NCI-H748 treated with DMSO at 0.1 percent for 48 hours (cell line): ENCODE measurements at regions not wholly inside any gene's neighbourhood (a gene's known extent, or its start where the extent isn't known, plus 50 kb on each side); places are given as distances from the start of the nearest gene placed in this dataset.
"Not testable (repeated sequence)": the region's sequence is repeated elsewhere in the genome, so short reads cannot be mapped to it uniquely, and the experiment has no call there.

Experiments used
- DNase-seq: peaks from one replicate; lab custom pipeline; 2025; lab: John Stamatoyannopoulos, UW

- no peak for DNase-seq
Observed at GRCh38 chr7:145919712-145920111, 196.9 kb upstream of the CNTNAP2 start.

- no peak for DNase-seq
Observed at GRCh38 chr7:145916776-145917175, 199.8 kb upstream of the CNTNAP2 start.

DNA sequence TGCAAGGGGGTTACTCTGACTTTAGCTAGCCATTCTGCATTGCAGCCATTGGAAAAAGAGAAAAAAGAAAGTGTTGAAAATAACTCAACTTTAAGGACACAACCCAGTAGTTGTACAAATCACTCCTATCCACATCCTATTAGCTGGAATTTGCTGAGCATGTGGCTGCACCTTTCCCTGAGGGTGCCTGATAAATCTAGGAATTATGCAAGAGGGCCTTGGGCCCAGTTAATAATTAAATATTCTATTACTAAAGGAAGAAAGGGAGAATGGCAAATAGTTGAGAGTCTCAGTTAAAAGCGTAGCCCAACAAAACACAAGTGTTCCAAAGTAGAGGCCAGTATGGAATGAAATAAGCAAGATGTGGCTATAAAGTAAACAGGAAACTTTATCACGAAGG, 200.9 kb upstream of the CNTNAP2 start:
- DNase-seq, result no peak

GRCh38 chr7:145909991-145910513, 206.5 kb upstream of the CNTNAP2 start:
- DNase-seq, result no peak

- DNase-seq, result no peak
Observed at GRCh38 chr7:145903658-145904057, 212.9 kb upstream of the CNTNAP2 start.

DNA sequence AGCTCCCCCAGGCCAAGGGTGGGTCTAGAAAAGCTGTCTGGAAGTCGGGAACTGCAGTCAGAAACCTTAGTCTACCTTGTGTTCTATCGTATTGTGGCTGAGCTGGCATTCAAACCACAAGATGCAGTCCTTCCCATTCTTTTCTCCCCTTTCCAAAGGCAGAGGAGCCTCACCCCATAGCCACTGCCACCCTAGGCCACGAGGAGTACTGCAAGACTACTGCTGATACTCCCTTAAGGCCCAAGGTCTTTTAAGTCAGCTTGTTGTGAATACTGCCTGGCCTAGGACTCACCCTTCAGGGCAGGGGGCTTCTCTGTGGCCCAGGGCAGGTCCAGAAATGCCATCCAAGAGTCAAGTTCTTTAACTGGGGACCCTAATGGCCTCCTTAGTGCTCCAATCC, 214.5 kb upstream of the CNTNAP2 start:
- no peak for DNase-seq

GRCh38 chr7:145899938-145900337, 216.7 kb upstream of the CNTNAP2 start:
- no peak for DNase-seq

- DNase-seq, result no peak
Observed at GRCh38 chr7:145893925-145894535, 222.6 kb upstream of the CNTNAP2 start.

- DNase-seq, result no peak
Observed at GRCh38 chr7:145884716-145885514, 231.7 kb upstream of the CNTNAP2 start.

DNA sequence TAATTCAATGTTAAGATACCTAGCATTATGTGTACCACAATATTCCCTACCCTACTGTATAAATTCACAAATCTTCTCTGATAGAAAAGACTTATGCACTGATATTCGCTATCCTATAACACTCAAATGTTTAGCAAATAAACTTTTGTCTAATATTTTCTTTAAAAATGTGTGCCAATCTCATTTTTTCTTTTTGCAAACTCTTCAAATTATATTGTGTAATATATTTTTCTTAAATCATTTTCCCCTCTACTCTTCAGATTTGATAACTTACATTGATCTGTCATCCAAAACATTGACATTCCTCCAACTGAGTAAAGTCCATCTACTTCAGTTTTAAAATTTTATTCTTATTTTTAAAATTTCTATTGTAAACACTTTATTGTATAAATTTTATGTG, 240.2 kb upstream of the CNTNAP2 start:
- no peak for DNase-seq

DNA sequence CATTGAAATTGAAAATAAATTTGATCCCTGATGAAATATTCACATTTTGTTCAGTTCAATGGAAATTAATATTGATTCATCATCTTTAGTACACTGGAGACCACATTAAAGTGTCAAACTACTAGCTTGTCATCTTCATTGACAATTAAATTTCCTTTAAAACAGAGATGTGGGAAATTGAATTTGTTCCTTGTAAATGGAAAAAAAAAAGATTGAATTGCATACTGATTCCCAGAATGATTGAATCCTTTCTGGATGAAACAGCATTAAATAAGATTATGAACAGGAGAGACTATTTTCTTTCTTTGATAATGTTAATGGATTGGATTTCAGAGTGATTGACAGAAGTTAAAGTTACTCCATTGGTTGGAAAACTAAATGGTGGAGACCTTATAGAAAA, 241.3 kb upstream of the CNTNAP2 start:
- no peak for DNase-seq

DNA sequence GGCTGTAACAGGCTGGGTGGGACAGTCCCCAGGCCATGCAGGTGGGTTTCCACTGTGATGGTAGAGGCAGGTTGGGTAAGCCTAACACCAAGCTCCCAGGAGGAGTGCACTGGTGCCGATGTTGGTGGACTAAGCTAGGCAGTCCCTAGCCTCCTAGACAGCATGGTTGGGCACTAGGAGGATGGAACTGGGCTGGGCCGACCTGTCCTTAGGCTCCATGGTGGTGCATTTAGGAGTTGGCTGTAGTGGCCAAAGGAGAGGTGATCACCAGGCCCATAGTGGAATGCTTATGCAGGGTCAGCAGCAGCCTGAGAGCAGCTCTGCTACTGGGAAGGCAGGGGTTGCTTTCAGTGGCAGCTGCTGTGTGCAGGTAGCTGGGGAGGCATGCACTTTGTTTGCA, 247.7 kb upstream of the CNTNAP2 start:
- no peak for DNase-seq

DNA sequence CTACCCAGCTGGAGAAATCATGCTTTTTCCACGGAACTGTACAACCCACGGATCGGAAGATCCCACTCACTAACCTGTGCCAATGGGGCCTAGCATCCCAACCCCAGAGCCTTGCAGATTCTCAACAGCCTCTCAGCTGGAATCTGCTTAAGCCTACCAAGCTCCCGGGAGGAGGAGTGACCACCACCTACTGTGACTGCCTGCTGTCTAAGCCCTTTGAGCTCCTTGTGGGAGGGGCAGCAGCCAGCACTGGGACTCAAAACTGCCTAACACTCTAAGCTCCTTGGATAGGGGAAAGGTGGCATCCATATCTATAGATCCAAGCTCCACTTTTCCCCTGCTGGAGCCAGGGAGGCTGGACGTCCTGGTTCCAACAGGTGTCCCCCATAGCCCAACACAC, 254.4 kb upstream of the CNTNAP2 start:
- DNase-seq, result no peak

DNA sequence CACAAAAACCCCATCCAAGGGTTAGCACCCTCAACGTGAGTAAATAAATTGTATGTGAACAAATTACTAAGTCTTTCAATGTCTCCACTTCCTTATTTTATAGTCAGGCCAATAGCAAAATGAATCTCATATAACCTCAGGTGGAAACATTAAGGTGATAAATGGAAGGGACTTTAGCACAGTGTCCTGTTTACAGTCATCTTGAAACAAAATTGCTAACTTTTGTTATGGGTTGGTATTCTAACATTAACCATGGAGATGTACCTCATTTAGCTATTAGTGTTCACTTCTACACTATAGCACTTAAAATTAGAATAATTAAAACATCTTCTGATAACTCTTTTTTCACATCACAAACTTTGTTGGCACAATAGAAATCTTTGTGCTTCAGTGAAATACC, 255.8 kb upstream of the CNTNAP2 start:
- DNase-seq, result no peak

- no peak for DNase-seq
Observed at GRCh38 chr7:145850636-145851035, 266.0 kb upstream of the CNTNAP2 start.

- peak; percentile 25 for DNase-seq
Observed at GRCh38 chr7:145848691-145849090, 267.9 kb upstream of the CNTNAP2 start.

- no peak for DNase-seq
Observed at GRCh38 chr7:145845345-145845744, 271.3 kb upstream of the CNTNAP2 start.

DNA sequence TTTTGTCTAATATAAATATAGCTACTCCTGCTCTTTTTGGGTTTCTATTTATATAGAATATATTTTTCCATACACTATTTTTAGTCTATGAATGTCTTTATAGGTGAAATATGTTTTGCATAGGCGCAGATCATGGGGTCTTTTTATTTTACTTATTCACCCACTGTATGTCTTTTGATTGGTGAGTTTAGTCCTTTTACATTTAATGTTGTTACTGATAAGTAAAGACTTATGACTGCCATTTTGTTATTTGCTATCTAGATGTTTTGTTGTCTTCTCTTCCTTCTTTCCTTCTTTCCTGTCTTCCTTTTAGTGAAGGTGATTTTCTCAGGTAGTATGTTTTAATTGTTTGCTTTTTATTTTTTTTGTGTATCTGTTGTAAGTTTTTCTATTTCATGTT, 276.8 kb upstream of the CNTNAP2 start:
- no peak for DNase-seq

DNA sequence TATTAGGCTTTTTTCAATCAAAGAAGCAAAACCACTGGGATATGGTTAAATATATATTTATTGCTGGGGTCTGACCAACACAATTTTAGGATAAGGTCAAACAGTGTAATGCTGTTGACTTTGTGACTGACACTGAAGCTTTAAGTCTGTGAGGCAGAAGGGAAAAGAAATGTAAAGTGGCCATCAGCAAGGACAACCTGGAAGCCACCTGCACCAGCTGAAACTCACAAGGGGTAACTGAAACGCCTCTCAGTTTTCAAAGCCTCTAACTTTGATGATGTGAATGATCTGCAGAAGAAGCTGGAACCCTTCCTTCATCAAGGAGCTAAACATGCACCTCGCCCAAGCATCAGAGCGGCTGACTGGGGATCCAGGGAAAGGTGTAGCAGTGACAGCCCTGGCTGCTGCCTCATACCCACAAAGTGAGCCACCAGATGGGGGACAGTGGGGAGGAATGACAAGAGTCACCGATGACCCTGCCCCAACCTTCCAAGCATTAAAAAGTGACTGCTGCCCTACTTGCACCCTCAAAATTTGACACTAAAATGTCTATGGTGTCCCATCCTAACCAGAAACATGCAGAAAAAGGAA, 284.9 kb upstream of the CNTNAP2 start:
- DNase-seq, result no peak

GRCh38 chr7:145817687-145818086, 298.9 kb upstream of the CNTNAP2 start:
- DNase-seq, result no peak

DNA sequence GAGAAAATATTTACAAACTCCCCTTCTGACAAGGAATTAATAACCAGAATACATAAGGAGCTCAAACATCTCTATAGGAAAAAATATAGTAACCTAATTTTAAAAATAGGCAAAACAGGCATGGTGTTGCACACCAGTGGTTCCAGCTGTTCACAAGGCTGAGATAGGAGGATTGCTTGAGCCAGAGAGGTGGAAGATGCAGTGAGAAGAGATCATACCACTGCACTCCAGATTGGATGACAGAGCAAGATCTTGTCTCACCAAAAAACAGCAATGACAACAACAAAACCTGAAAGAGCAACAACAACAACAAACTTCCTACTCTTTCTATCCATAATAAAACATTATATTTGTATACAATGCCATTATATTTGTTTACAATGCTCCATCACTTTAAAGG, 304.4 kb upstream of the CNTNAP2 start:
- DNase-seq, result no peak

DNA sequence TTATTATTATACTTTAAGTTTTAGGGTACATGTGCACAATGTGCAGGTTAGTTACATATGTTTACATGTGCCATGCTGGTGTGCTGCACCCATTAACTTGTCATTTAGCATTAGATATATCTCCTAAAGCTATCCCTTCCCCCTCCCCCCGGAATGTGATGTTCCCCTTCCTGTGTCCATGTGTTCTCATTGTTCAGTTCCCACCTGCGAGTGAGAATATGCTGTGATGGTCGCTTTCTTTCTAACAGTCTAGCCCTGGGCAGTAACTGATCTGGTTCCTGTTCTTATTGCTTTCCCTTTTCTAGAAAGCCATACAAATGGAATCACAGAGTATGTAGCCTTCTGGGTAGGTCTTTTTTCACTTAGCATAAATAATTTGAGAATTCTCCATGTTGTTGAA, 311.1 kb upstream of the CNTNAP2 start:
- DNase-seq, result not testable (repeated sequence)

DNA sequence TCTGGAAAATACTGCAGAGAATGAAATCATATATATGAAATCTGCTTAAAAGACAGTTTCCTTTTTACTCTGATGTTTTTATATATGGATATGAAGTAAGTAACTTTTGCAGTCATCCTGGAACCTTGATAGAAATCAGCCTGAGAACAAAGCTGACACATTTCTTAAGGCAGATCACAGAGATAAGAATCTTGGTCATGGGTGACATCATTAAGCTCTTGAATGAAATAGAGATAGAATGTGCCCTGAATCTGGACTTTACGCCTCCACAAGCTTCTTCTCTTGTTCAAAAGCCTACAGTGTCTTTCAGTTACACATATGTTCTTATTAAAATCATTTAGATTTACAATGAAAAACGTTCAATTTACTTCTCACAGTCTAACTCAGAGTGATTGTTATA, 319.1 kb upstream of the CNTNAP2 start:
- no peak for DNase-seq
